Kidney capillary endothelial cell (primary cell): ENCODE measurements at regions not wholly inside any gene's neighbourhood (a gene's known extent, or its start where the extent isn't known, plus 50 kb on each side); places are given as distances from the start of the nearest gene placed in this dataset.

Experiments
- DNase-seq: peaks from one replicate; pipeline ENCODE4 v3.0.0-alpha.2; 2018; ENCODE audit warnings: low spot score

GRCh38 chr5:103498800-103499551, 63.6 kb downstream of the NUDT12 start:
- no peak for DNase-seq

- DNase-seq = no peak
Measured at GRCh38 chr5:103498211-103498610, 64.4 kb downstream of the NUDT12 start.

GRCh38 chr5:103497781-103498180, 64.8 kb downstream of the NUDT12 start:
- no peak for DNase-seq

- DNase-seq = no peak
Measured at GRCh38 chr5:103490030-103490739, 72.4 kb downstream of the NUDT12 start.

GRCh38 chr5:103489307-103489706, 73.3 kb downstream of the NUDT12 start:
- no peak for DNase-seq

GRCh38 chr5:103487822-103488493, 74.6 kb downstream of the NUDT12 start:
- no peak for DNase-seq

GRCh38 chr5:103487218-103487617, 75.4 kb downstream of the NUDT12 start:
- DNase-seq = no peak

GRCh38 chr5:103486739-103487138, 75.8 kb downstream of the NUDT12 start:
- no peak for DNase-seq

GRCh38 chr5:103480246-103480645, 82.3 kb downstream of the NUDT12 start:
- no peak for DNase-seq

GRCh38 chr5:103477678-103478077, 84.9 kb downstream of the NUDT12 start:
- DNase-seq = no peak

GRCh38 chr5:103476811-103477210, 85.8 kb downstream of the NUDT12 start:
- DNase-seq = no peak

GRCh38 chr5:103475629-103476240, 86.9 kb downstream of the NUDT12 start:
- peak; percentile 69 for DNase-seq

GRCh38 chr5:103474677-103475076, 87.9 kb downstream of the NUDT12 start:
- no peak for DNase-seq

- DNase-seq = no peak
Measured at GRCh38 chr5:103473725-103474124, 88.9 kb downstream of the NUDT12 start.

- DNase-seq = no peak
Measured at GRCh38 chr5:103472830-103473229, 89.8 kb downstream of the NUDT12 start.

- no peak for DNase-seq
Measured at GRCh38 chr5:103472265-103472664, 90.3 kb downstream of the NUDT12 start.

- DNase-seq = no peak
Measured at GRCh38 chr5:103469288-103470040, 93.1 kb downstream of the NUDT12 start.

- no peak for DNase-seq
Measured at GRCh38 chr5:103467831-103468230, 94.8 kb downstream of the NUDT12 start.

- DNase-seq = no peak
Measured at GRCh38 chr5:103466495-103466894, 96.1 kb downstream of the NUDT12 start.

- no peak for DNase-seq
Measured at GRCh38 chr5:103465891-103466290, 96.7 kb downstream of the NUDT12 start.

GRCh38 chr5:103464835-103465484, 97.6 kb downstream of the NUDT12 start:
- no peak for DNase-seq
